ENCODE measurements at regions not wholly inside any gene's neighbourhood (a gene's known extent, or its start where the extent isn't known, plus 50 kb on each side); places are given as distances from the start of the nearest gene placed in this dataset.
A peak's percentile ranks its signal among the peaks of the same experiment; 100 is the strongest.

- intact Hi-C loops (cut with micrococcal nuclease) = loop anchor here (2.0 kb wide), 3 partner anchors 1029 to 1987 kb away; partner anchors contain the start of genes MRPS24 and STK17A
- 17% methylated on average over 2 of the region's 5 CpGs for WGBS (ENCODE audit: insufficient coverage)
- TF ChIP-seq CTCF (IDR thresholded peaks at IDR 0.05) (no peak), EZH2 (IDR thresholded peaks at IDR 0.05; ENCODE audit: borderline replicate concordance, insufficient read depth, low read depth, low read length, poor library complexity, severe bottlenecking) (no peak)
- Mint-ChIP-seq H3K27me3 (no peaks in the 10 kb centered on the region), H3K27ac (peak overlapping the region; percentile 93), H3K4me3 (peak overlapping the region; percentile 84), H3K4me1 (peaks cover 78% of the 10 kb centered on the region), H3K9me3 (ENCODE audit: insufficient read depth) (no peaks in the 10 kb centered on the region)
- Histone ChIP-seq H3K4me3 (ENCODE audit: control extremely low read depth in 1 of 5, extremely low read depth in 1 of 5, insufficient read depth in 1 of 5, low read depth in 2 of 5, low read length in 4 of 5) (peak overlapping the region in 3 of 5 experiments; percentile 3 to 31 (median 8)), H3K36me3 (replicated peaks in 1 of 2; ENCODE audit: control extremely low read depth in 1 of 2, control insufficient read depth in 1 of 2, extremely low read depth in 1 of 2, insufficient read depth in 2 of 2, low read length in 1 of 2) (no peaks in the 10 kb centered on the region), H3K4me1 (ENCODE audit: control insufficient read depth in 2 of 2, insufficient read depth in 2 of 2, low read length in 2 of 2) (peaks cover 64 to 70% of the 10 kb centered on the region in 2 donors), H3K9ac (ENCODE audit: low read length) (peak overlapping the region; percentile 15), H3K27me3 (replicated peaks in 1 of 4; ENCODE audit: control extremely low read depth in 1 of 4, control insufficient read depth in 3 of 4, insufficient read depth in 4 of 4, low read length in 3 of 4) (no peaks in the 10 kb centered on the region), H3K9me3 (ENCODE audit: control extremely low read depth in 1 of 3, control insufficient read depth in 2 of 3, insufficient read depth in 1 of 3, low read length in 2 of 3) (peaks cover 0 to 6% (median 0%) of the 10 kb centered on the region in 3 donors), H3K27ac (ENCODE audit: low read length in 2 of 2) (peak overlapping the region; percentile 87 to 91), H2AFZ (ENCODE audit: insufficient read depth, low read depth, low read length, poor library complexity, severe bottlenecking) (no peak overlapping the region), H3K79me2 (ENCODE audit: control insufficient read depth, insufficient read depth, low read length) (no peaks in the 10 kb centered on the region), H3K4me2 (replicated peaks; ENCODE audit: low read depth, low read length, poor library complexity, severe bottlenecking) (peak overlapping the region; percentile 64), H4K20me1 (ENCODE audit: control insufficient read depth, insufficient read depth, low read length, poor library complexity, severe bottlenecking) (no peaks in the 10 kb centered on the region)
- POLR2A ChIA-PET = no interaction called here
- DNase-seq = no peak
- no peak for ATAC-seq (ENCODE audit: low read depth)
- CTCF ChIA-PET = interaction anchor here (0.5 to 2.2 kb wide), 5 partner anchors 59 to 1700 kb away, joined by 3 to 13 read pairs (median 4); partner anchors contain the start of gene STK17A
These were observed 179.4 kb upstream of the INHBA start for GRCh38 chr7:41882256-41882655.

- Histone ChIP-seq H3K27ac (ENCODE audit: low read length in 2 of 2) (peak overlapping the region; percentile 87 to 91), H3K4me1 (ENCODE audit: control insufficient read depth in 2 of 2, insufficient read depth in 2 of 2, low read length in 2 of 2) (peaks cover 57 to 63% of the 10 kb centered on the region in 2 donors), H3K9me3 (ENCODE audit: control extremely low read depth in 1 of 3, control insufficient read depth in 2 of 3, insufficient read depth in 1 of 3, low read length in 2 of 3) (peaks cover 0 to 6% (median 0%) of the 10 kb centered on the region in 3 donors), H3K4me2 (replicated peaks; ENCODE audit: low read depth, low read length, poor library complexity, severe bottlenecking) (peak overlapping the region; percentile 64), H3K36me3 (replicated peaks in 1 of 2; ENCODE audit: control extremely low read depth in 1 of 2, control insufficient read depth in 1 of 2, extremely low read depth in 1 of 2, insufficient read depth in 2 of 2, low read length in 1 of 2) (no peaks in the 10 kb centered on the region), H3K4me3 (ENCODE audit: control extremely low read depth in 1 of 5, extremely low read depth in 1 of 5, insufficient read depth in 1 of 5, low read depth in 2 of 5, low read length in 4 of 5) (peak overlapping the region in 1 of 5 experiments; percentile 41), H2AFZ (ENCODE audit: insufficient read depth, low read depth, low read length, poor library complexity, severe bottlenecking) (no peak overlapping the region), H3K79me2 (ENCODE audit: control insufficient read depth, insufficient read depth, low read length) (no peaks in the 10 kb centered on the region), H3K9ac (ENCODE audit: low read length) (peak overlapping the region; percentile 34), H3K27me3 (replicated peaks in 1 of 4; ENCODE audit: control extremely low read depth in 1 of 4, control insufficient read depth in 3 of 4, insufficient read depth in 4 of 4, low read length in 3 of 4) (no peaks in the 10 kb centered on the region), H4K20me1 (ENCODE audit: control insufficient read depth, insufficient read depth, low read length, poor library complexity, severe bottlenecking) (no peaks in the 10 kb centered on the region)
- ATAC-seq (ENCODE audit: low read depth) (peak; percentile 89), DNase-seq (peak; percentile 96)
- no peaks in the 10 kb centered on the region for H3K27me3 Mint-ChIP-seq
- TF ChIP-seq CTCF (IDR thresholded peaks at IDR 0.05) = no peak
- TF ChIP-seq EZH2 (IDR thresholded peaks at IDR 0.05; ENCODE audit: borderline replicate concordance, insufficient read depth, low read depth, low read length, poor library complexity, severe bottlenecking) = no peak
- peaks cover 71% of the 10 kb centered on the region for H3K4me1 Mint-ChIP-seq
- H3K9me3 Mint-ChIP-seq (ENCODE audit: insufficient read depth) = no peaks in the 10 kb centered on the region
- ChIA-PET POLR2A (no interaction called here), CTCF (interaction anchor here (0.5 to 2.2 kb wide), 6 partner anchors 59 to 1701 kb away, joined by 3 to 13 read pairs (median 4); partner anchors contain the start of gene STK17A)
- peak overlapping the region; percentile 84 for H3K4me3 Mint-ChIP-seq
- 2% methylated on average over 9 of the region's 13 CpGs for WGBS (ENCODE audit: insufficient coverage)
- peak overlapping the region; percentile 93 for H3K27ac Mint-ChIP-seq
- intact Hi-C loops (cut with micrococcal nuclease) = loop anchor here (1.0 to 2.0 kb wide), 6 partner anchors 59 to 1987 kb away; partner anchors contain the start of genes MRPS24 and STK17A
These were observed 178.6 kb upstream of the INHBA start for GRCh38 chr7:41881331-41882130.
